GM12878 (cell line): ENCODE measurements at regions not wholly inside any gene's neighbourhood (a gene's known extent, or its start where the extent isn't known, plus 50 kb on each side); places are given as distances from the start of the nearest gene placed in this dataset.

Experiments used
- ATAC-seq: fragments of 200-7000 bp; cut with Tn5 transposase; 3 replicates; pipeline ENCODE4 v1.9.1; 2020; ENCODE audit warnings: mild to moderate bottlenecking, moderate library complexity
- BruUV-seq: library from RNA; stranded (reverse); fragments of 400-500 nt; replicated peaks from 2 replicates; lab custom pipeline; 2021; lab: Mats Ljungman, UMichigan
- CTCF ChIA-PET: fragments of 300-600 bp; sonication (Branson Sonifier 250); formaldehyde crosslinking; extraction: SDS; loops from one replicate; lab custom pipeline; 2021; ENCODE audit warnings: inconsistent platforms; lab: Yijun Ruan, JAX
- POLR2A ChIA-PET: fragments of 350-600 bp; formaldehyde crosslinking; extraction: SDS; loops from one replicate; lab custom pipeline; 2021; ENCODE audit warnings: inconsistent platforms; lab: Charles Lee
- RAD21 ChIA-PET: fragments of 300-600 bp; sonication (Branson Sonifier 250); formaldehyde crosslinking; loops from one replicate; lab custom pipeline; 2023; ENCODE audit warnings: antibody characterized with exemption; ENCODE audit not compliant: unreplicated experiment; lab: Charles Lee
- SMC1A ChIA-PET: fragments of 300-600 bp; sonication (Branson Sonifier 250); formaldehyde crosslinking; loops from one replicate; lab custom pipeline; 2023; ENCODE audit not compliant: unreplicated experiment, uncharacterized antibody; lab: Charles Lee
- DNase-seq: peaks from one replicate; pipeline ENCODE4 v3.0.0-alpha.2; 2011; ENCODE audit warnings: low read depth, low spot score
- FAIRE-seq: peaks from 3 replicates; lab custom pipeline; 2011; peaks lifted over from hg19 to GRCh38; lab: Jason Lieb, UNC
- H2AFZ ChIP-seq: 2 replicates; pipeline ENCODE4 v1.6.0; 2011; ENCODE audit warnings: low read depth, low read length, control low read depth; ENCODE audit not compliant: control insufficient read depth
- H3K27ac ChIP-seq: 2 replicates; pipeline ENCODE4 v1.5.1; 2011; ENCODE audit warnings: control low read depth; ENCODE audit not compliant: control insufficient read depth, insufficient read depth
- H3K27me3 ChIP-seq, 2 experiments: replicated peaks in 1 of 2; 2 replicates each; pipeline versions ENCODE4 v1.6.0 to v1.6.1; 2011; ENCODE audit warnings: low read length in 1 of 2; ENCODE audit not compliant: control insufficient read depth in 2 of 2, insufficient read depth in 2 of 2
- H3K36me3 ChIP-seq, 2 experiments: 2 replicates each; pipeline ENCODE4 v1.5.1; 2011; ENCODE audit warnings: low read length in 1 of 2; ENCODE audit not compliant: control insufficient read depth in 2 of 2, insufficient read depth in 2 of 2
- H3K4me1 ChIP-seq: 2 replicates; pipeline ENCODE4 v1.6.1; 2011; ENCODE audit warnings: mild to moderate bottlenecking, low read length, moderate library complexity, mixed read lengths; ENCODE audit not compliant: control insufficient read depth, insufficient read depth
- H3K4me2 ChIP-seq: 2 replicates; pipeline ENCODE4 v1.6.0; 2011; ENCODE audit warnings: control low read depth; ENCODE audit not compliant: control insufficient read depth, insufficient read depth
- H3K4me3 ChIP-seq: fragments of 200-600 bp; sonication (generic); 2 replicates; pipeline ENCODE4 v1.5.1; 2016
- H3K79me2 ChIP-seq: 2 replicates; pipeline ENCODE4 v1.6.0; 2011; ENCODE audit warnings: low read length; ENCODE audit not compliant: control insufficient read depth, insufficient read depth
- H3K9ac ChIP-seq: 2 replicates; pipeline ENCODE4 v1.8.0; 2011; ENCODE audit warnings: low read length, control low read depth, mixed read lengths; ENCODE audit not compliant: control insufficient read depth, insufficient read depth
- H3K9me3 ChIP-seq: replicated peaks from 3 replicates; pipeline ENCODE4 v1.5.1; 2011; ENCODE audit warnings: mild to moderate bottlenecking, low read length; ENCODE audit not compliant: control insufficient read depth, insufficient read depth
- H4K20me1 ChIP-seq: 2 replicates; pipeline ENCODE4 v1.6.0; 2011; ENCODE audit not compliant: control insufficient read depth, insufficient read depth
- CEBPB ChIP-seq, 2 experiments: fragments of 150-350 bp in 1 of 2; IDR thresholded peaks; 2 replicates each; pipeline ENCODE4 v1.6.1; 2012 to 2014; ENCODE audit warnings: low read depth in 2 of 2, low read length in 2 of 2, borderline replicate concordance in 1 of 2, inconsistent platforms in 1 of 2
- CHD1 ChIP-seq: IDR thresholded peaks from 2 replicates; pipeline ENCODE4 v1.6.1; 2012; ENCODE audit warnings: low read depth, low read length, improper control_type of control experiment
- CREB1 ChIP-seq: IDR thresholded peaks from 2 replicates; pipeline ENCODE4 v1.6.1; 2012; ENCODE audit warnings: low read depth, mild to moderate bottlenecking, inconsistent platforms
- FOXM1 ChIP-seq: IDR thresholded peaks from 2 replicates; pipeline ENCODE4 v1.6.1; 2012; ENCODE audit warnings: low read depth, mild to moderate bottlenecking, inconsistent platforms, low read length, moderate library complexity
- HDGF ChIP-seq: fragments of 450-650 bp; IDR thresholded peaks from 2 replicates; pipeline ENCODE4 v1.6.1; 2016; ENCODE audit warnings: antibody characterized with exemption
- KDM1A ChIP-seq: fragments of 200-600 bp; sonication (generic); IDR thresholded peaks from 2 replicates; pipeline ENCODE4 v1.6.1; 2016; ENCODE audit warnings: borderline replicate concordance
- MTA2 ChIP-seq: fragments of 450-650 bp; IDR thresholded peaks from 2 replicates; pipeline ENCODE4 v1.6.1; 2016; ENCODE audit warnings: low read depth, mild to moderate bottlenecking, moderate library complexity
- SIX5 ChIP-seq: IDR thresholded peaks from 2 replicates; pipeline ENCODE4 v1.6.1; 2011; ENCODE audit warnings: mild to moderate bottlenecking, low read depth, low read length, moderate library complexity; ENCODE audit not compliant: severe bottlenecking
- ZNF274 ChIP-seq: IDR thresholded peaks from one replicate; pipeline ENCODE4 v1.8.0; 2011; ENCODE audit not compliant: insufficient read length, insufficient read depth
- WGBS: methylation state at CpG from one replicate; pipeline ENCODE4 v1.1.6; 2016; ENCODE audit warnings: low lambda C conversion rate; ENCODE audit not compliant: insufficient replicate concordance, insufficient coverage; ENCODE audit errors: missing lambda C conversion rate; 5-methylcytosine and 5-hydroxymethylcytosine counted together
- in situ Hi-C: fragments of 300-500 bp; cut with MboI; formaldehyde crosslinking; loops from 9 replicates; pipeline ENCODE4 v1.14.3; 2018; ENCODE audit warnings: mixed read lengths
- intact Hi-C: fragments of 100-400 bp; cut with micrococcal nuclease; formaldehyde crosslinking; loops from one replicate; pipeline ENCODE4 v1.14.2; 2022; ENCODE audit not compliant: unreplicated experiment
- TF ChIP-seq, protein P1 (sequence below): IDR thresholded peaks from 2 replicates; pipeline ENCODE4 v1.6.1; 2011; ENCODE audit warnings: mild to moderate bottlenecking, low read depth, low read length, moderate library complexity; ENCODE audit not compliant: insufficient replicate concordance

DNA sequence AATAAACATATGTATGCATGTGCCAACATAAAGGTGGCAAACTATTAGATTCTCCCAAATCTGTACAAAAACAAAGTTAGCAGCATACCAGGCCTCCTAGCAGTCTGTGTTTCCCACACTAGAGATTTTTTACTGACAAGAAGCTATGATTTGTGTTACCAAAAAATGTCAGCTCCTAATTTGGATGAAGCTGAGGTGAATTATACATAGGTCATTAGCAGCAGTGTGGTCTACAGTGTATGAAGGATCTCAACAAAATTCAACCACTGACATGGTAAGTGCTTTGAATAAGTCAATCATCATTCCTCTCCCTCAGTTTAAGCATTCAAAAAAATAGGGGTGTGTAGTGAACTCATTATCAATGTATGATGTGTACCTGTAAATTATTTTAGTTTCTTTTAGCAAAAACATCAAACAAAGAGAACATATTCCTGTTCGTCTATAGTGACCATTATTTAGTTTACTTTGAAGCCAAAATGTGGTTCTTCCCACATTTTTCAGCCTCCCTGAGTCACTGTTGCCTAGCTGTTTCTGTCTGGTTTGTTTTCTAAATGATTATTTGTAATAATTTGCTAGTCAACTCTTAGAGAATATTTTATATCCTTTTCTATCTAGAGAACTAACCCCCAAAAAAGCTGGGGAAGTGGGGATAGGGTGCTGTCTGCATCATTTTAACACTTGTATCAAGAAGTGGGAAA is 52.1 kb upstream of the RGMB start:
- ChIA-PET SMC1A (interaction anchor here (0.6 kb wide), 2 partner anchors 73 to 965 kb away, joined by 3 read pairs; no protein-coding TSS in a partner anchor), RAD21 (no interaction called here), POLR2A (no interaction called here), CTCF (no interaction called here)
- Histone ChIP-seq H3K4me3 (no peak overlapping the region), H3K79me2 (no peaks in the 10 kb centered on the region), H4K20me1 (no peaks in the 10 kb centered on the region), H3K27me3 (no peaks in the 10 kb centered on the region), H3K9ac (no peak overlapping the region), H3K27ac (no peak overlapping the region), H2AFZ (no peak overlapping the region), H3K9me3 (no peaks in the 10 kb centered on the region), H3K4me1 (no peaks in the 10 kb centered on the region), H3K36me3 (no peaks in the 10 kb centered on the region), H3K4me2 (no peak overlapping the region)
- no TSS peak for BruUV-seq
- WGBS, result 0% methylated on average over 1 of the region's 1 CpG
- DNase-seq (no peak), ATAC-seq (no peak), FAIRE-seq (no peak)
- TF ChIP-seq FOXM1 (no peak), HDGF (no peak), ZNF274 (no peak), MTA2 (no peak), CHD1 (no peak), CEBPB (IDR thresholded peaks at IDR 0.05; ENCODE audit: borderline replicate concordance in 1 of 2, low read depth in 2 of 2, low read length in 2 of 2) (no peak), SIX5 (no peak), CREB1 (no peak), KDM1A (no peak)
- TF ChIP-seq, protein P1, sequence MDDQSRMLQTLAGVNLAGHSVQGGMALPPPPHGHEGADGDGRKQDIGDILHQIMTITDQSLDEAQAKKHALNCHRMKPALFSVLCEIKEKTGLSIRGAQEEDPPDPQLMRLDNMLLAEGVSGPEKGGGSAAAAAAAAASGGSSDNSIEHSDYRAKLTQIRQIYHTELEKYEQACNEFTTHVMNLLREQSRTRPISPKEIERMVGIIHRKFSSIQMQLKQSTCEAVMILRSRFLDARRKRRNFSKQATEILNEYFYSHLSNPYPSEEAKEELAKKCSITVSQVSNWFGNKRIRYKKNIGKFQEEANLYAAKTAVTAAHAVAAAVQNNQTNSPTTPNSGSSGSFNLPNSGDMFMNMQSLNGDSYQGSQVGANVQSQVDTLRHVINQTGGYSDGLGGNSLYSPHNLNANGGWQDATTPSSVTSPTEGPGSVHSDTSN, result no peak
- intact Hi-C loops, result no loop called here
- in situ Hi-C loops, result no loop called here
